ENCODE measurements at regions not wholly inside any gene's neighbourhood (a gene's known extent, or its start where the extent isn't known, plus 50 kb on each side); places are given as distances from the start of the nearest gene placed in this dataset.

DNA sequence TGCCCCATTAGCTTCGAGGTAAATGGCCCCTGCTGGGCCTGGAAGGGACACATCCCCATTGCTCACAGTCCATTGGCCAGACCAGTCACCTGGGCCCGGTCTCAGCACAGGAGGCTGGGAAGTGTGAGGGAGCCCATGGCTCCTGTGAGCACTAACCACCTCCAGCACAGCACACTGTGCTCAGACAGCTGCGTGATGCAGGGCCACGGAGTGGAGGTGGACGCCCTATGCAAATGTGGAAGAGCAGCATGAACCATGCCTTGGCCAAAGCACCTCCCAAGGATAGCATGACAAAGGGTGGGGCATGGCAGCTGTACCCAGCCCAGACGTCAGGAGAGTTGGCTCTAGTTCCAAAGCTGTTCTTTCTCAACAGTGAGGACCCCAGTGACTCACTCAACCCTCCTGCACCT is 120.1 kb upstream of the ZMIZ1 start:
- WGBS, 2 donors, result 89 to 92% methylated on average over 6 of the region's 6 CpGs
- H3K4me3 ChIP-seq, result no peak overlapping the region
- H3K4me1 ChIP-seq (ENCODE audit: control insufficient read depth in 5 of 5, insufficient read depth in 5 of 5, low read length in 5 of 5), result peaks cover 0 to 58% (median 10%) of the 10 kb centered on the region in 5 donors
- H3K27me3 ChIP-seq (ENCODE audit: control insufficient read depth in 3 of 3, insufficient read depth in 3 of 3, low read length in 2 of 3), result no peaks in the 10 kb centered on the region
- no peaks in the 10 kb centered on the region for H3K36me3 ChIP-seq (ENCODE audit: control insufficient read depth in 4 of 4, insufficient read depth in 4 of 4, low read length in 4 of 4)
- TF ChIP-seq, protein P1, sequence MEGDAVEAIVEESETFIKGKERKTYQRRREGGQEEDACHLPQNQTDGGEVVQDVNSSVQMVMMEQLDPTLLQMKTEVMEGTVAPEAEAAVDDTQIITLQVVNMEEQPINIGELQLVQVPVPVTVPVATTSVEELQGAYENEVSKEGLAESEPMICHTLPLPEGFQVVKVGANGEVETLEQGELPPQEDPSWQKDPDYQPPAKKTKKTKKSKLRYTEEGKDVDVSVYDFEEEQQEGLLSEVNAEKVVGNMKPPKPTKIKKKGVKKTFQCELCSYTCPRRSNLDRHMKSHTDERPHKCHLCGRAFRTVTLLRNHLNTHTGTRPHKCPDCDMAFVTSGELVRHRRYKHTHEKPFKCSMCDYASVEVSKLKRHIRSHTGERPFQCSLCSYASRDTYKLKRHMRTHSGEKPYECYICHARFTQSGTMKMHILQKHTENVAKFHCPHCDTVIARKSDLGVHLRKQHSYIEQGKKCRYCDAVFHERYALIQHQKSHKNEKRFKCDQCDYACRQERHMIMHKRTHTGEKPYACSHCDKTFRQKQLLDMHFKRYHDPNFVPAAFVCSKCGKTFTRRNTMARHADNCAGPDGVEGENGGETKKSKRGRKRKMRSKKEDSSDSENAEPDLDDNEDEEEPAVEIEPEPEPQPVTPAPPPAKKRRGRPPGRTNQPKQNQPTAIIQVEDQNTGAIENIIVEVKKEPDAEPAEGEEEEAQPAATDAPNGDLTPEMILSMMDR (IDR thresholded peaks at IDR 0.05; ENCODE audit: control extremely low read depth, extremely low read depth), result no peak
- no peak overlapping the region for H3K9ac ChIP-seq (ENCODE audit: insufficient read depth in 1 of 2, low read length in 2 of 2)
- H3K9me3 ChIP-seq (ENCODE audit: control insufficient read depth in 4 of 4, insufficient read depth in 3 of 4, low read length in 3 of 4), result no peaks in the 10 kb centered on the region
- ATAC-seq (ENCODE audit: insufficient read depth, low FRiP score) (no peak), DNase-seq (no peak)
- H3K27ac ChIP-seq (ENCODE audit: low read depth in 1 of 2, low read length in 1 of 2), result no peak overlapping the region

DNA sequence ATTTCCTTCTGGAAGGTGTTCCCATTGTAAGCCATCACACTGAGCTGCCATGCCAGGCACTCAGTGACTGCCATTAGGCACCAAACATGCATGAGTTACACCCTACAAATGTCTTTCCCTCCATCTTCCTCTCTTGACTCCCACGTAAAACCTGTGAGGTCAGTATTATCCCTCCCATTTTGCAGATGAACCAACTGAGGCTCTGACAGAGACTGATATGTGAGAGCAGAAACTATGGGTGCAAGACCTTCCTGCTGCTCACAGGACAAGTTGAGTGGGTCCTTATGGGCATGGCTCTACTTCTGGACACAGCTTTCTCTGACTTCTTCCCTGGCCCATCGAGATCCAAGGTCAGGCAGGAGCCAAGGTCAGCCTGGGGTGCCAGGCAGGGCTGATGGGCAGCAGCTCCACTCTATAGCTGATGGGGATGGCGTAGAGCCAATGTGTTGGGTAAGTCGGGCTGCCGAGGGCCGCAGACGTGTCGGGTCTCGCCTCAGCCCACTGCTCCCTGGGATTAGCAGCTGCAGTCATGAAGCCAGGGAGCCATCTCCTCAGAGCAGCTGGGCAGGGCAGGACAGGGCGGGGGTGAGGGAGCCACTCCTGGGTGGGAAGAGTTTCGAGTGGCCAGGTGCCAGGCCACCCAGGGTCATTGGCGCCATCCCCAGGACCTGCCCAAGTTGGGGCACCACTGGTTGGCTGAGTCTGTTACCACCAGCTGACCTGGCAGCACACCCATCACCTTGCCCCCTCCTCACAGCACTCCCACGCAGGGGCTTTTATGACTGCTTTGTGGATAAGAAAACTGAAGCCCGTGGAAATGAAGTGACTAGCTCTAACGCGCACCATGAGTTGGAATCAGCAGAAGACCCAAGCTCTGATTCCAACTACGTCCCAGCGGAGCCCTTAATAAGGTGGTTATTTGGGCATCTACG is 117.8 kb upstream of the ZMIZ1 start:
- peaks cover 0 to 35% (median 6%) of the 10 kb centered on the region in 5 donors for H3K4me1 ChIP-seq (ENCODE audit: control insufficient read depth in 5 of 5, insufficient read depth in 5 of 5, low read length in 5 of 5)
- H3K27me3 ChIP-seq (ENCODE audit: control insufficient read depth in 3 of 3, insufficient read depth in 3 of 3, low read length in 2 of 3), result no peaks in the 10 kb centered on the region
- WGBS, 2 donors, result 85% methylated on average over 19 of the region's 19 CpGs
- H3K36me3 ChIP-seq (ENCODE audit: control insufficient read depth in 4 of 4, insufficient read depth in 4 of 4, low read length in 4 of 4), result no peaks in the 10 kb centered on the region
- TF ChIP-seq, protein P1 (IDR thresholded peaks at IDR 0.05; ENCODE audit: control extremely low read depth, extremely low read depth), result no peak
- H3K9ac ChIP-seq (ENCODE audit: insufficient read depth in 1 of 2, low read length in 2 of 2), result no peak overlapping the region
- DNase-seq (peak; percentile 46 to 62 (median 50)), ATAC-seq (ENCODE audit: insufficient read depth, low FRiP score) (no peak)
- no peak overlapping the region for H3K27ac ChIP-seq (ENCODE audit: low read depth in 1 of 2, low read length in 1 of 2)
- no peak overlapping the region for H3K4me3 ChIP-seq
- no peaks in the 10 kb centered on the region for H3K9me3 ChIP-seq (ENCODE audit: control insufficient read depth in 4 of 4, insufficient read depth in 3 of 4, low read length in 3 of 4)

DNA sequence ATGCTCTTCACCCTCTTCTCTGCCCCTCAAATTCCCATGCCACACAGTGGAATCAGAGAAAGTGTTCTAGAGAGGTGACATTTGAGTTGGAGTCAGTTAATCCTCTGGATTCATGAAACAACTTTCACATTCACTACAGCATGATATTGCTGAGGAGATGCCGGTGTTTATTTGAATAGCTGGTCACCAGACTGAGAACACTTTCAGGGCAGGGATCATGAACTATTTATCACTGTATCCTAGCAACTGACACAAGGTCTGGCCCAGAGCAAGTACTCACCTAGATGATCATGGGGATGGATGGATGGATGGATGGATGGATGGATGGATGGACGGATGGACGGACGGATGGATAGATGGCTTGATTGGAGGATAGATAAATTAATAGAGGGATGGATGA is 116.7 kb upstream of the ZMIZ1 start:
- WGBS, 2 donors, result 82 to 90% methylated on average over 4 of the region's 4 CpGs
- no peaks in the 10 kb centered on the region for H3K9me3 ChIP-seq (ENCODE audit: control insufficient read depth in 4 of 4, insufficient read depth in 3 of 4, low read length in 3 of 4)
- no peak overlapping the region for H3K4me3 ChIP-seq
- no peak overlapping the region for H3K9ac ChIP-seq (ENCODE audit: insufficient read depth in 1 of 2, low read length in 2 of 2)
- H3K36me3 ChIP-seq (ENCODE audit: control insufficient read depth in 4 of 4, insufficient read depth in 4 of 4, low read length in 4 of 4), result no peaks in the 10 kb centered on the region
- peaks cover 0 to 35% (median 6%) of the 10 kb centered on the region in 5 donors for H3K4me1 ChIP-seq (ENCODE audit: control insufficient read depth in 5 of 5, insufficient read depth in 5 of 5, low read length in 5 of 5)
- TF ChIP-seq, protein P1 (IDR thresholded peaks at IDR 0.05; ENCODE audit: control extremely low read depth, extremely low read depth), result no peak
- no peak overlapping the region for H3K27ac ChIP-seq (ENCODE audit: low read depth in 1 of 2, low read length in 1 of 2)
- DNase-seq (no peak), ATAC-seq (ENCODE audit: insufficient read depth, low FRiP score) (no peak)
- H3K27me3 ChIP-seq (ENCODE audit: control insufficient read depth in 3 of 3, insufficient read depth in 3 of 3, low read length in 2 of 3), result no peaks in the 10 kb centered on the region

Data from lung (tissue), 11 donors.